OCI-LY7 (cell line): ENCODE measurements at regions not wholly inside any gene's neighbourhood (a gene's known extent, or its start where the extent isn't known, plus 50 kb on each side); places are given as distances from the start of the nearest gene placed in this dataset.
A peak's percentile ranks its signal among the peaks of the same experiment; 100 is the strongest.

ENCODE experiments used
- EZH2phosphoT487 ChIP-seq: fragments of 200-600 bp; sonication (generic); IDR thresholded peaks from 2 replicates; pipeline ENCODE4 v1.6.1; 2018; ENCODE audit warnings: low read depth, borderline replicate concordance, mild to moderate bottlenecking, mixed run types, antibody characterized with exemption, low read length, moderate library complexity, mixed read lengths
- TF ChIP-seq, protein P1 (sequence below): fragments of 200-600 bp; sonication (generic); conservative IDR thresholded peaks from 2 replicates; pipeline ENCODE4 v1.5.1; 2014; ENCODE audit warnings: mild to moderate bottlenecking, antibody characterized with exemption, low read length, moderate library complexity, mixed read lengths

DNA sequence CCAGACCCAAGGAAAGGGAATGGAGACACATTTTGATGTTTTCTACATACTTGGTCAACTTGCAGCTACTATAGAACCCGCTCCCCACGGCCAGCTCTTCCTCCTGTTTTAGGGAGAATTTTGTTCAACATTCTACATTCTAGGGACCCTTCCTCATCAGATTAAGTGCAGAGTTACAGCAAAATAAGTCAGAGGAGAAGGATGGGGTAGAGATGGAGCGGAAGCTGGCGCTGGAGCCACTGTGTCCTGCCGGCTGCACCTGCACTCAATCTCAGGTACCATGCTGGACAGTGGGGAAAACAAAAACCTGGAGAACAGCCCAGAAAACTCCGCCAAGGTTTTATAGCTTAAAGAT is 79.4 kb upstream of the EN2 start:
- TF ChIP-seq, protein P1, sequence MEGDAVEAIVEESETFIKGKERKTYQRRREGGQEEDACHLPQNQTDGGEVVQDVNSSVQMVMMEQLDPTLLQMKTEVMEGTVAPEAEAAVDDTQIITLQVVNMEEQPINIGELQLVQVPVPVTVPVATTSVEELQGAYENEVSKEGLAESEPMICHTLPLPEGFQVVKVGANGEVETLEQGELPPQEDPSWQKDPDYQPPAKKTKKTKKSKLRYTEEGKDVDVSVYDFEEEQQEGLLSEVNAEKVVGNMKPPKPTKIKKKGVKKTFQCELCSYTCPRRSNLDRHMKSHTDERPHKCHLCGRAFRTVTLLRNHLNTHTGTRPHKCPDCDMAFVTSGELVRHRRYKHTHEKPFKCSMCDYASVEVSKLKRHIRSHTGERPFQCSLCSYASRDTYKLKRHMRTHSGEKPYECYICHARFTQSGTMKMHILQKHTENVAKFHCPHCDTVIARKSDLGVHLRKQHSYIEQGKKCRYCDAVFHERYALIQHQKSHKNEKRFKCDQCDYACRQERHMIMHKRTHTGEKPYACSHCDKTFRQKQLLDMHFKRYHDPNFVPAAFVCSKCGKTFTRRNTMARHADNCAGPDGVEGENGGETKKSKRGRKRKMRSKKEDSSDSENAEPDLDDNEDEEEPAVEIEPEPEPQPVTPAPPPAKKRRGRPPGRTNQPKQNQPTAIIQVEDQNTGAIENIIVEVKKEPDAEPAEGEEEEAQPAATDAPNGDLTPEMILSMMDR: no peak
- 0 out of 2 replicates have a peak, but pooled peaks have one; percentile 6 for TF ChIP-seq EZH2phosphoT487
